ENCODE measurements at regions not wholly inside any gene's neighbourhood (a gene's known extent, or its start where the extent isn't known, plus 50 kb on each side); places are given as distances from the start of the nearest gene placed in this dataset.

- H3K4me3 ChIP-seq (ENCODE audit: low read depth, low read length): no peak overlapping the region
- TF ChIP-seq CTCF (IDR thresholded peaks at IDR 0.05; ENCODE audit: borderline replicate concordance, insufficient read depth, low read depth, low read length): no peak
Measured at GRCh38 chr14:94701861-94702370, 68.0 kb downstream of the GSC start.

DNA sequence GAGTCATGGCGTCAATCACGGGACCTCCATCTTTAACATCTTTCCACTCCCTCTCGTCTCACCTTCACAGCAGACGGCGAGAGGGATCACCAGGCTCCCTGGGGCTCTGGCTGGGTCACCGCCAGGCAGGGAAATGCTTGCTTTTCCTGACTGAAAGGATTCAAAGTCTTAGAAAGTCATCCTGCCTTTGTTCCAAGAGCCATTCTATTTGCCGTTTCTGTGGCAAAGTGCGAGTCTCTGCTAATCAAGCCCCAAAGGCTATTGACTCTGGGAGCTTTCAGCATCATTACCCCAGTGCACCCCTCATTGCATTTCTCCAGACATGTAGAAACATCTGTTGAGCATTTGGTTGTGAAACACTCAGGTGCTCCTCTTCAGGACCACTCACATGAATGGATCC lies 69.6 kb downstream of the GSC start:
- TF ChIP-seq CTCF (IDR thresholded peaks at IDR 0.05; ENCODE audit: borderline replicate concordance, insufficient read depth, low read depth, low read length): no peak

GRCh38 chr14:94699831-94700230 lies 70.1 kb downstream of the GSC start:
- H3K4me3 ChIP-seq (ENCODE audit: low read depth, low read length): no peak overlapping the region
- TF ChIP-seq CTCF (IDR thresholded peaks at IDR 0.05; ENCODE audit: borderline replicate concordance, insufficient read depth, low read depth, low read length): no peak

More for the DNA sequence above, 69.6 kb downstream of the GSC start:
- H3K4me3 ChIP-seq (ENCODE audit: low read depth, low read length): no peak overlapping the region

DNA sequence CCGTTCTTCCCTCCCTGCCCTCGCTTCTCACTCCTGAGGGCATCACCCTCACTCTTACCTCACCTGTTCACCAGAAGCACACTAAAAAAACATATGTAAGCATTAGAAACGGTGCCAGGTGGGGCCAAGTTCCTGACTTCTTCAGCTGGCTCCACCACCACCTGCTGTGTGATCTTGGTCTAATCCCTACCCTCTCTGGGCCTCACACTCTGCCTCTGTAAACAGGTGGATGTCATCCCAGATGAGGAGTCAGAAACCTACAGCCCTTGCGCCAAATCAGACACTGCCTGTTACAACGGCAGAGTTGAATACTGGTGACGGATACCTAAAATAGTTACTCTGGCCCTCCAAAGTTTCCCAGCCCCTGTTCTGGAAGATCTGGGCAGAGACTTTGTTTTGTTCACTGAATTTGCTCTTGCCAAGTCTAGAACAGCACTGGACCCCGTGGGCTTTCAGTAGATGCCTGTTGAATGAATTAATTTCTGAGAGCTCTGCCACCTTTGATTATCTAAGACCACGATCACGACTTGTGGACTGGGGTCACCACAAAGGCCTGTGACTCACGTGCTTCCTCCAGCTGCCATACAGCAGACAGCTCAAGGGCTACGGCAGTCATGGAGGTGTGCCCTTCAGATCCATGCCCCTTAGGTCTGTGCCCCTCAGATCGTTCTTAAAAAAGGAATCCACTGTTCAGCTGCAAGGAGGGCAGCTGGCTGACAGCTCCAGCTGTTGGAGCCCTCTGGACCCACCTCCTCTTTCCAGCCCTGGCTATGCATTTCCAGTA lies 71.9 kb downstream of the GSC start:
- H3K4me3 ChIP-seq (ENCODE audit: low read depth, low read length): no peak overlapping the region
- TF ChIP-seq CTCF (IDR thresholded peaks at IDR 0.05; ENCODE audit: borderline replicate concordance, insufficient read depth, low read depth, low read length): no peak

GRCh38 chr14:94696518-94696917 lies 73.4 kb downstream of the GSC start:
- no peak overlapping the region for H3K4me3 ChIP-seq (ENCODE audit: low read depth, low read length)
- no peak for TF ChIP-seq CTCF (IDR thresholded peaks at IDR 0.05; ENCODE audit: borderline replicate concordance, insufficient read depth, low read depth, low read length)

DNA sequence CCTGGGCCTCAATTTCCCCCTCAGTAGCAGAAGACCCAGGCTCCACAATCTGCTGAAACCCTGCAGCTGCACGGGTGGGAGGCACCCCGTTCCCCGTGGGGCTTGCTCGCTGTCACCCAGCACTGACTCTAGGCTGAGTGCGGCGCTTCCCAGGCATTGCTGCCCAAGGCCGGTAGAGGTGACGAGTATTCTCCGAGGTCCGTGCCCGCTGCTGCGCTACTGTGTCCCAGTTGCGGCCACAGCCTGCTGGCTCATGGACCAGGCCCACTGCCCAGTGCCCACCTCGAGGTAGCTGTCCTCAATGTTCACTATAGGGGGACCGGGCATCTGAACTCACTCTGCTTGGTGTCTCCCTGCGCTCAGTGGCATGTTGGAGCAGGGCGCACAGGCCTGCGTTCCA lies 74.7 kb downstream of the GSC start:
- TF ChIP-seq CTCF (IDR thresholded peaks at IDR 0.05; ENCODE audit: borderline replicate concordance, insufficient read depth, low read depth, low read length): no peak
- no peak overlapping the region for H3K4me3 ChIP-seq (ENCODE audit: low read depth, low read length)

DNA sequence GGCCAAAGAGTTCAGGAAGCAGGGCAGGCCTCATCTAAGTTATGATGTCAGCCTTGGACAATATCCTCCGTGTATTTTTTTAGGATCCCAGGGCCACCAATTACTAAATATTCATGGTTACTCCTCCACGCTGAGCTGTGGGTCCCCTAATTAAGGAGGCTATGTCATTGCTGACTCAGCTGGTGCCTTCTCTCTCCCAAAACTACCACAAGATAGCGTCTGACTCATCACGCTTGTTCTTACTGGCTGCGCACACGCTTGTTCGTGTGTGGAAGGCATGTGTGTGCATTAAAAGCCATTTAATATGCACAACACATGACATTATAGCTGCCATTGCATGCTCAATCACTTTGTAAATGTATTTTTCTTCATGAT lies 78.3 kb downstream of the GSC start:
- H3K4me3 ChIP-seq (ENCODE audit: low read depth, low read length): no peak overlapping the region
- no peak for TF ChIP-seq CTCF (IDR thresholded peaks at IDR 0.05; ENCODE audit: borderline replicate concordance, insufficient read depth, low read depth, low read length)

All from GM12875 (cell line).